Hematopoietic multipotent progenitor cell treated with erythropoietin and hydrocortisone succinate and interleukin-3 and kit ligand, for 6 days (in vitro differentiated cells): ENCODE measurements at regions not wholly inside any gene's neighbourhood (a gene's known extent, or its start where the extent isn't known, plus 50 kb on each side); places are given as distances from the start of the nearest gene placed in this dataset.

Experiments used
- DNase-seq: peaks from one replicate; pipeline ENCODE4 v3.0.0-alpha.2; 2015

DNA sequence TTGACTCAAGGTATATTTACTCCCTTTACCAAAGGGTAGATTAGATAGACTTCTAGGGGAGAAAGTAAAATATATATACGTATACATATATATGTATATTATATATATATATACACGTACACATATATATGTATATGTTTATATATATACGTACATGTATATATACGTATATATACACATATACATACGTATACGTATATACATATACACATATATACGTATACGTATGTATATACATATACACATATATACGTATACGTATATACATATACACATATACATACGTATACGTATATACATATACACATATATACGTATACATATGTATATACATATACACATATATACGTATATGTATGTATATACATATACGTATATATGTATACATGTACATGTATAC lies 430.5 kb upstream of the ANO3 start:
- DNase-seq = no peak

GRCh38 chr11:25902476-25902875 lies 429.5 kb upstream of the ANO3 start:
- DNase-seq = no peak

DNA sequence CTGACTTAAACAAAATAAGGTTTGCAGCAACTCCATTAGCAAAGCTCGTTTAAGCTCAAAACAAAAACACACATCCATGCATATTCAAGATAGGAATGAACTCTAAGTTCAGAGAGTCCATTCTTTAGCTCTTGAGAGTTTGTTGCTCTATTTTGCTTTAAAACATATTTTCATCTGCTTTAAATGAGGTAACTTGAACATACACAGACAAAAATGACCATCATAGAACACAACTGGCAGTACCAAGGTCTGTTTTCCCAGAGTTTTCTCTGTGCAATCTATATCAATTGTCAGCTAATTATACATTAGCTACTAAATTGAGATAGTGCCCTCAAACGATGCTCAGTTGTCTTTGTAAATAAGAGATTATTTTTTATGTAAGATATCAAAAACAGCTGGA lies 423.2 kb upstream of the ANO3 start:
- DNase-seq = no peak

DNA sequence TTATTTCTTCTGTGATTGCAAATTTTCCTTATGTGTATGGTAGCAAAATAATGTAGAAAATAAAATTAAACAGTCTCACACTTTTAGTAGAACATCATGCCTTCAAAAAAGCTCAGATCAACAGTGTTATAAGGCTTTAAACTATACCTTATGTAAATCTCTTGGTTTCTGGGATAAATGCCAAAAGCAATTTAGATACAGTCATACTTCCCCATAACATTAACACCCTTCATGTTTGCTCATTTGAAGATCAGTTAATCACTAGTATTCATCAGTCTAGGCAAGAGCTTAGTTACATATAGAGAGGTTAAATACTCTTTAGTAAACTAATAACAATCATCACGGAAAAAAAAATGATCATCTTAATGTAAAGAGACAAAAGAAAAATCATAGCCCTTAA lies 421.8 kb upstream of the ANO3 start:
- no peak for DNase-seq

DNA sequence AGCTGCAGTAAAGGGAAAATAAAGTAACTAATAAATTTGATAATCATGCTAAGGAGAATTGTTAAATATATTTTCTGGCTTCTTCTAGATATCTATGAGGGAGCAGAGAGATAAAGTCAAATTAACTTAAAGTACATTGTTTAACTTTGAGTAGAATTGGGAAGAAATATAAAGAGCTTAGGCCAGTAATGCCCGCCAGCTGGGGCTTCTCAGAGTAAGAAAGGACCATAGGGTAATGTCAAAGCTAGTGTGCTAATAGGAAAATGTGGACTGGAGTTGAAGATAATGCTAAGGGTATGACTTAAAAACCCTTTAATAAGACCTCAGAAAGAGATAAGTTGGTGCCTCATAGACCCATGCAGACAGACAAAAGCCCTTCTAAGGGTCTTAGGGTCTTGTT lies 411.6 kb upstream of the ANO3 start:
- no peak for DNase-seq

DNA sequence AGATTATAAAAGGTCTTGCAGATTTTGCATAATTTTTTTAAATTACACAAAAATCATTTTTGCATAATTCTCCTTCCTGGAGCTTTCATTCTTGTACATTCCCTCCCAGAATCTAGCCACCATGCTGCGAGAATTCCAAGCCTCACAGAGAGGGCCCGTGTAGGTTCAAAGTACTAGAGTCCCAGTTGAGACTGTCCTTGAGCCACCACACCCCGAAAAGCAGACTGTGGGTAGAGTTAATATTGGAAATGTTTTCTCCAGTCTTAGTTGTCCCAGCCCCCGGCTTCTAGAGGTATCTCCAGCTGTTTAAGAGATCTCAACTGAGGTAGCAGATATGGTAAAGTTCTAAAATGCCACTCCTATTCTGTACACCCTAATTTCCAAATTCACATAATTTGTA lies 407.3 kb upstream of the ANO3 start:
- no peak for DNase-seq

DNA sequence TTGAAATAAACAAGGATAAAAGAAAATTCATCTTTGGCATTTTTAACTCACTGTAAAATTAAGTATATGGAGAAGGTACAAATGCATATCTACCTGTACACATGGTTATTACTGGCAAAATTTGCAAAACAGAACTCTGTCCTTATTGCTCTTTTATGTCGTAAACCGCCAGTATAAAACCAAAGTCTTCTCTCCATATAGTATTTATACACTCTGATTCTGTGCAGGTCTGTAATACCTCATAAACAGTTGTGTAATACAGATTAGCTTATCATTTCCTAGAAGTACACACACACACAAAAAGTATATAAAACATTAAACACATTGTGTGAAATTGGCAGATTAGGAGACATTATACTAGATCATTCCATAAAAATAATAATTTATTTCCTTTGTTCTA lies 406.6 kb upstream of the ANO3 start:
- no peak for DNase-seq

GRCh38 chr11:25927411-25927953 lies 404.4 kb upstream of the ANO3 start:
- no peak for DNase-seq

DNA sequence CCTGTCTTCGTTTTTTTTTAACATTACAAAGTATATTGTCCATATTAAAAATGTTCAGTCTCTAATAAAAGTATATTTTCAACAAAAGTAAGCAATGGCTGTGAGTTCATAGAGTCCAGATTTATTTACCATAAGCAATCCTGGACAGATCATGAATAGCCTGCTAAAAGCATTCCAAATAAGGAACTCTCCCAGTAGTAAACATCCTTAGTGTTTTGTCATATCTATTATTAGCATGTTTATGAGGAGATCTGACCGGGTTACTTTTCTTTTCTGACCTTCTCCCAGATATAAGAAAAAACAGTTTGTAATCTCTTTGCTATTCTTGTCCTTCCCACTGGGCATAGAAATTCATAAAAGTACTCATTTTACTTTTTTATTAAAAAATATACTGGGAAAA lies 403.9 kb upstream of the ANO3 start:
- no peak for DNase-seq

DNA sequence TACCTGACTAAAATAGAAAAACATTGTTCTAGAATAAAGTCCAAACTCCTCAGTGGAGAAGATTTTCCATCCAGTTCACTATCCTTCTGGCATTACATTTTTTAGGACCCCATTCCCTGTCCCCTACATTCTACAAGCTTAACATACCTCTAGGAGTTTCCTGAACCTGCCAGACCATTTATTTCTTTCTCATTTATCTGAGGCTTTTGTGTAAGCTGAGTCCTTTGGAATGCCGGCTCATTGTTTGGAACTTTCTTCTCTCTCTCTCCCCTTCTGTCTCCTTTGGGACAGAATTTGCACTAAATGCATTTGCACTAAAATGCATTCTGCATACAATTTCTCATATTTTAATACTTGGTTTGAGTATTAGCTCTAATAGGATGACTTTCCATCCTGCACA lies 393.0 kb upstream of the ANO3 start:
- DNase-seq = no peak

GRCh38 chr11:25939691-25940090 lies 392.2 kb upstream of the ANO3 start:
- no peak for DNase-seq

GRCh38 chr11:25941353-25941752 lies 390.6 kb upstream of the ANO3 start:
- no peak for DNase-seq

- no peak for DNase-seq
Observed at GRCh38 chr11:25943031-25943430, 388.9 kb upstream of the ANO3 start.

DNA sequence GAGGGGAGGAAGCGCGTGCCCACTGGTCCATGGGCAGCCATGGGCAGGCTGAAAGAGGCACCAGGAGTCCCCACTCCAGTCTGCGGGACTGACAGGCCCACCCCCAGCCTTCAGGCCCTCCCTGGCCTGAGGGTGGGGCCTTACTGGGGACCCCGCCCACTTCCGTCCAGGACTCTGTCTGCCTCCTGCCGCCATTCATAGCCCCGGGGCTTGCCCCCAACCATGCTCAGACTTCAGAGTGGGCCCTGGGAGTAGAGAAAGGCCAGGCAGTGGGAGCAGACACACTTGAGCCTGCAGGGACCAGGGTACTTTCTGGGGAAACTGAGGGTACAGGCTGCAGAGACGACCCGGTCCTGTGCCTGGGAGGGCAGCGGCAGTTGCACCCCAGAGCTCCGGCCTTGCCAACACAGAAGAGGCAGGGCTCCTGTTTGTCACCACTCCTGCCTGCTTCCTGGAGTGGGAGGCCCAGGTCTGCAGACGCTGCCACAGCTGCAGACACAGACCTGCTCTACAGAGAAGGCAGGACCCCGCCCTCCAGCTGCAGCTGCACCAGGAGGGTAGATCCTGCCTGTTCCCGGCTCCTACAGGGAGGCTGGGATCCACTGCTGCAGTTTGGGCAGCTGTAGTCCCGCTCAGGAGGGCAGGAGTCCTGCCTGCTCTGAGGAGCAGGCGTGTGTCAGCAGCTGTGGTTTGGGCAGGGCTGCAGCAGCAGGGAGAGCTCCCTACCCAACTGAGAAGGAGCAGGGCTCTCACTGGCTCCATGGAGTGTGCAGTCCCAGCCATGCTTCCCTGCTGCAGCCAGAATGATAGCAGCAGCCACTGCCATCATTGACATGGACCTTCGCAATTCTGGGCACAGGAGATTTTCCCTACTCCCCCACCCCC lies 387.9 kb upstream of the ANO3 start:
- DNase-seq = no peak

- DNase-seq = no peak
Observed at GRCh38 chr11:25949918-25950317, 382.0 kb upstream of the ANO3 start.

GRCh38 chr11:25953006-25953405 lies 378.9 kb upstream of the ANO3 start:
- no peak for DNase-seq

DNA sequence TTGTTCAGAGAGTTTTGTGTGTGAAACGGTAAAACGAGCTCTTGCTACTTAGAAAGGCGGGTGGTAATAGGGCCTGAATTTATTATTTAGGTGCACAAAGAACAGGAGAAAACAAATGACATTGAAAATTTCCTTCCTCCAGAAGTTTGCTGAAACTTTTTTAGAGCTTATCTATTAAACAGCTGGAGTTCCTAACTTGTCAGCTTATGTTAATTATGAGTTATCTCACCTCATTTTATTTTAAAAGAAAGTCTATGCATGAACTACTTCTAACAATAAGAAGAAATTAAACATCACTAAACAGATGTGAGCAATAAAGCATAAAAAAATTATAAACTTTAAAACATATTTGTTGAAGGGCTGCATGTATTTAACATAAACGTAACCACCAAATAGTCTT lies 373.9 kb upstream of the ANO3 start:
- DNase-seq = no peak

- DNase-seq = no peak
Observed at GRCh38 chr11:25961539-25961938, 370.4 kb upstream of the ANO3 start.

- peak; percentile 2 for DNase-seq
Observed at GRCh38 chr11:25970726-25971508, 361.0 kb upstream of the ANO3 start.

DNA sequence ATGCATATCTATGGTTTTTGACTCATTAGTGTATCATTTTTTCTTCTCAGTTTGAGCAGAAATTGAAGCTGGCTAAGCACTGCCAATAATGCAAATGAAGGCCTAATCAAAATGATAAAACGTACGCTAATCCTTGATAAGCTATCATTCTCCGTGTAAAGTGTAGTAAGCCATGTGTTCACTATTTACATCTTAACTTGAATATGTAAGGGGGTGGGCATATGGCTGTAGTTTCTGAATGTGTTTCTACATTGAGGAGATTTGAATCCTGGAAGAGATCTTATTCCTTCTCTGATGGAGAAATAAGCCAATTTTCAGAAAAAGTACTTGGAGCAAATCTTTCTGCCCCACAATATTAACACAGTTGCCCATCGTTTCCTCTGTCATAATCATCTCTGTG lies 351.8 kb upstream of the ANO3 start:
- no peak for DNase-seq

GRCh38 chr11:25981998-25982397 lies 349.9 kb upstream of the ANO3 start:
- DNase-seq = peak; percentile 59

DNA sequence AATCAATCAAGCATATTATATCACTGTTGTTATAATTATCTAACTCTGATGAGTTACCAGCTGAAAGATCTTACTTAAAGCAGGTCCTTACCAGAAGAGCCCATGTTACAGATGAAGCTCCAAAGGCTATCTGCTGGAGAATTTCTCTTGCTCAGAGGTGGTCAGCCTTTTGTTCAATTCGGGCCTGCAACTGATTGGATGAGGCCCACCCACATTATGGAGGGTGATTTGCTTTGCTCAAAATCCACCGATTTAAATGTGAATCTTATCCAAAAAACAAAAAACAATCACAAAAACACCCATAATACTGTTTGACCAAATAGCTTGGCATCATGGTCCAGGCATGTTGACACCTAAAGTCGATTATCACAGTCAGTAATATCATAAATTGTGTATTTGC lies 348.6 kb upstream of the ANO3 start:
- DNase-seq = no peak

- no peak for DNase-seq
Observed at GRCh38 chr11:25988178-25988577, 343.8 kb upstream of the ANO3 start.

GRCh38 chr11:25990406-25990805 lies 341.5 kb upstream of the ANO3 start:
- no peak for DNase-seq
